ENCODE measurements at regions not wholly inside any gene's neighbourhood (a gene's known extent, or its start where the extent isn't known, plus 50 kb on each side); places are given as distances from the start of the nearest gene placed in this dataset.

DNA sequence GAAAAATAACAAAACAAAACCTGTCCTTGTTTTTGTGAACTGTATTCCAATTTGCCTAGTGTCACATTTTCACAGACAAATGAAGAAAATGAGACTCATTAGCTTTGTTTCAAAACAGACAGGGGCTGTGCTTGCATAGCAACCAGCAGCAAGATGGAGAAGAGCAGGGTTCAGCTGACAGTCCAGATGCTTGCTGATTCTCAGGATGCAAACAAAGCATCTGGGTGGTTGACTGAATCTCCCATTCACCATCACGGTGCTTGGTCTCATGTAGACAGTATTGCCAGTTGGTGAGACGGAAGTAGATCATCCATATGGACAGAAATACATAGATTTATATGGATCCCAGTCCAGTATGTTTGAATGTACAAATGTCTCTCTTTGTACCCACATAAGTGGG lies 326.8 kb downstream of the CCDC85A start:
- TF ChIP-seq, protein P1, sequence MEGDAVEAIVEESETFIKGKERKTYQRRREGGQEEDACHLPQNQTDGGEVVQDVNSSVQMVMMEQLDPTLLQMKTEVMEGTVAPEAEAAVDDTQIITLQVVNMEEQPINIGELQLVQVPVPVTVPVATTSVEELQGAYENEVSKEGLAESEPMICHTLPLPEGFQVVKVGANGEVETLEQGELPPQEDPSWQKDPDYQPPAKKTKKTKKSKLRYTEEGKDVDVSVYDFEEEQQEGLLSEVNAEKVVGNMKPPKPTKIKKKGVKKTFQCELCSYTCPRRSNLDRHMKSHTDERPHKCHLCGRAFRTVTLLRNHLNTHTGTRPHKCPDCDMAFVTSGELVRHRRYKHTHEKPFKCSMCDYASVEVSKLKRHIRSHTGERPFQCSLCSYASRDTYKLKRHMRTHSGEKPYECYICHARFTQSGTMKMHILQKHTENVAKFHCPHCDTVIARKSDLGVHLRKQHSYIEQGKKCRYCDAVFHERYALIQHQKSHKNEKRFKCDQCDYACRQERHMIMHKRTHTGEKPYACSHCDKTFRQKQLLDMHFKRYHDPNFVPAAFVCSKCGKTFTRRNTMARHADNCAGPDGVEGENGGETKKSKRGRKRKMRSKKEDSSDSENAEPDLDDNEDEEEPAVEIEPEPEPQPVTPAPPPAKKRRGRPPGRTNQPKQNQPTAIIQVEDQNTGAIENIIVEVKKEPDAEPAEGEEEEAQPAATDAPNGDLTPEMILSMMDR (IDR thresholded peaks at IDR 0.05): no peak
- no peak for ATAC-seq

DNA sequence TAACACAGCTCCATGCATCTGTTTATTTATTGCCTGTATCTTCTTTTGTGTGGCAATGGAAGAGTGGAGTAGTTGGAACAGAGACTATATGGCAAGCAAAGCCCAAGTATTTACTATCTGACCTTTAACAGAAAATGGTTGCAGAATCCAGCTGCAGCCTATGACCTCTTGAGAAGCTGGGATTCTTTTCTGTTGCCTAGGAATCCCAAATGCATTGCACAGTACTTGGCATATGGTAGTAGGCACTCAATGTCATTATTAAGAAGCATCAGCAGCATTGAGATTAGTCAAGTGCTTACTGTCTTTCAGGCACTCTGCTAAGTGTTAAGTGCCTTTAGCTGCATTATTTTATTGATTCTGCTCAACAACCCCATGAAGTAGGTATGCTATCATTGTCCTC lies 331.6 kb downstream of the CCDC85A start:
- Histone ChIP-seq H3K4me1 (ENCODE audit: low read depth) (no peaks in the 10 kb centered on the region), H3K4me3 (no peak overlapping the region), H3K36me3 (ENCODE audit: low read depth) (no peaks in the 10 kb centered on the region), H3K9me3 (no peaks in the 10 kb centered on the region)
- intact Hi-C loops (cut with DNase I, micrococcal nuclease): no loop called here
- TF ChIP-seq, protein P1 (IDR thresholded peaks at IDR 0.05): no peak
- ATAC-seq (no peak), DNase-seq (no peak)

More for the DNA sequence above, 326.8 kb downstream of the CCDC85A start:
- Histone ChIP-seq H3K4me1 (ENCODE audit: low read depth) (no peaks in the 10 kb centered on the region), H3K36me3 (ENCODE audit: low read depth) (no peaks in the 10 kb centered on the region), H3K9me3 (no peaks in the 10 kb centered on the region), H3K4me3 (no peak overlapping the region)
- no peak for DNase-seq
- intact Hi-C loops (cut with DNase I, micrococcal nuclease): no loop called here

DNA sequence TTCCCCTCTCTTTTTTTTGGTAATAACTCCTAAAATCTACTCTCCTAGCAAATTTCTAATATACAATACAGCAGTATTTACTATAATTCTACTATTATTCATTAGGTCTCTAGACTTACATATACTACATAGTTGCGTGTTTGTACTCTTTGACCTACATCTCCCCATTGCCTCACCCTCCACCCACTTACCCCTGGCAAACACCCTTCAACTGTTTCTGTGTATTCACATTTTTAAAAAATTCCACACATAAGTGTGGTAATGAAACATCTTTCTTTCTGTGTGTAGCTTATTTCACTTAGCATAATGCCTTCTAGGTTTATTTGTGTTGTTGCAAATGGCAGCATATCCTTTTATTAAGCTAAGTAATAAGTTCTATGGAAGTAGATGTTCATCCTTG lies 336.0 kb downstream of the CCDC85A start:
- Histone ChIP-seq H3K4me3 (no peak overlapping the region), H3K4me1 (ENCODE audit: low read depth) (no peaks in the 10 kb centered on the region), H3K9me3 (no peaks in the 10 kb centered on the region), H3K36me3 (ENCODE audit: low read depth) (no peaks in the 10 kb centered on the region)
- TF ChIP-seq, protein P1 (IDR thresholded peaks at IDR 0.05): no peak
- DNase-seq (no peak), ATAC-seq (no peak)
- intact Hi-C loops (cut with DNase I, micrococcal nuclease): no loop called here

DNA sequence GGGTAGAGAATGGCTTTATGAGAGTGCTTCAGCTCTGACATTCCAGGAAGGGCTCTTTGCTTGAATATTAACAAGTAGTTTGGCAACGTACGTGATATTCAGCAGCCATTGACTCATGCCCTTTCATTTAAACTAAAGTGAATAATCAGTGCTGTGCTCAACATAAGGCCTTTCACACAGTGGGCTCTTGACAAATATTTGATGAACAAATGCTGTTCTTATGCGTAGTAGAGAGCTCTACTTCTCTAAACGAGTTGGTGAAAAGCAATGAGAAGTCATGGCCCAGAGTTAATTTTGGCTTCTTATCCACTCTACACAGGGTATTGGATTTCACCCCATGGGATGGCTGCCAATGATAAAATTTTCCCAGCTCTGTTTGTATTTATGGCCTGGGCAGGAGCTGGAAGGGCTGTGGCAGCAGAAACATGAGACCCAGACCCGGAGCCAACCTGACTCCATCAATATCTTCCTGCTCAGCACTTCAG lies 338.9 kb downstream of the CCDC85A start:
- no peaks in the 10 kb centered on the region for H3K36me3 ChIP-seq (ENCODE audit: low read depth)
- no peak overlapping the region for H3K4me3 ChIP-seq
- H3K9me3 ChIP-seq: no peaks in the 10 kb centered on the region
- no peak for ATAC-seq
- intact Hi-C loops (cut with DNase I, micrococcal nuclease): no loop called here
- TF ChIP-seq, protein P1 (IDR thresholded peaks at IDR 0.05): no peak
- no peaks in the 10 kb centered on the region for H3K4me1 ChIP-seq (ENCODE audit: low read depth)
- no peak for DNase-seq

DNA sequence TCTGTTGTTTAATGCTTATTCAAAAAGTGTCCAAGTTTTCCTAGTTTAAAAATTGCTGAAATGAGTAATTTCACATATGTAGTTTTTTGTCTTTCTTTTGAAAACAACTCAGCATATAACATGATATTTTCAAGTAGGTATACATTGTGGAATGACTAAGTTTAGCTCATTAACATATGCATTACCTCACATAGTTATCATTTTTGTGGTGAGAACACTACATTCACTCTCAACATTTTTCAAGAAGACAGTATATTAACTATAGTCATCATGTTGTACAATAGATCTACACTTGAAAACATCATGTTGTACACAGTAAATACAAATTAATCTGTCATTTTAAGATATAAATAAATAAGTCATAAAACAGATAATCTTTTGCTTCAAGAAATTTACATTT lies 340.0 kb downstream of the CCDC85A start:
- Histone ChIP-seq H3K4me1 (ENCODE audit: low read depth) (no peaks in the 10 kb centered on the region), H3K9me3 (no peaks in the 10 kb centered on the region), H3K4me3 (no peak overlapping the region), H3K36me3 (ENCODE audit: low read depth) (no peaks in the 10 kb centered on the region)
- intact Hi-C loops (cut with DNase I, micrococcal nuclease): no loop called here
- no peak for DNase-seq
- TF ChIP-seq, protein P1 (IDR thresholded peaks at IDR 0.05): no peak
- ATAC-seq: no peak
